OCI-LY7 (cell line): ENCODE measurements at regions not wholly inside any gene's neighbourhood (a gene's known extent, or its start where the extent isn't known, plus 50 kb on each side); places are given as distances from the start of the nearest gene placed in this dataset.

ENCODE experiments used
- EZH2phosphoT487 ChIP-seq: fragments of 200-600 bp; sonication (generic); IDR thresholded peaks from 2 replicates; pipeline ENCODE4 v1.6.1; 2018; ENCODE audit warnings: low read depth, borderline replicate concordance, mild to moderate bottlenecking, mixed run types, antibody characterized with exemption, low read length, moderate library complexity, mixed read lengths
- TF ChIP-seq, protein P1 (sequence below): fragments of 200-600 bp; sonication (generic); conservative IDR thresholded peaks from 2 replicates; pipeline ENCODE4 v1.5.1; 2014; ENCODE audit warnings: mild to moderate bottlenecking, antibody characterized with exemption, low read length, moderate library complexity, mixed read lengths

DNA sequence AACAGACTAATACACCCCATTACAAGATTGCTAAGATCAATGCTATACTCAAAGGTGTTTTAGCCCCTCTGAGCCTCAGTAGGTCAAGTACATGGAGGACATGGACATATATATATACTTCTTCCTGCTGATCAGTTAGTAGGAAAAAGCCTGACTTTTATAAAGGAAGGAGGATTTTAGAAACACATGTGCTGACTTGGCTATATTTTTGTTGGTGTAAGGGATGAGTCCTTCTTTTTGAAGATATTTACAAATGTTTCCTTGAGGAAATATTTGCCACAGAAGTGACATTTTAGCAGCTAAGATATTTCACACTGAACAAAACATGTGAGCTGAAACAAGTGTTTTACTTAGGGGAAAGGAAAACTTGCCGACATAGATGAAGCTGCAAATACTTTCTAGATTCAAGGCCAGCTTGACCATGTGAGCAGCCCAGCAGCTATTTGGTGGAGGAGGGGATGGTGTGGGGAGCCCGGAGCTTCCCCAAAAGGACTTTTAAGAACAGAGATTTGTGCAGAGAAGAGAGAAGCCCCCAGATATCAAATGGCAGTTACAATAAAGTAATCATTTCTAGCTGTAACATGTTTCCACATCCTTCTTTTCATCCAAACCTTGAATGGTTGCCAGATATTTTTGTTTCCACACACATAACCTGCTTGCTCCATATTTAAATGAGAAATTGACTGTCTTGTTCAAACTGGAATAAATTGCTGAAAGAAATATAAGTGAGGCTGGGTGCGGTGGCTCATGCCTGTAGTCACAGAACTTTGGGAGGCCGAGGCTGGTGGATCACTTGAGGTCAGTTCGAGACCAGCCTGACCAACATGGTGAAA lies 111.7 kb upstream of the NR2F2 start:
- TF ChIP-seq, protein P1, sequence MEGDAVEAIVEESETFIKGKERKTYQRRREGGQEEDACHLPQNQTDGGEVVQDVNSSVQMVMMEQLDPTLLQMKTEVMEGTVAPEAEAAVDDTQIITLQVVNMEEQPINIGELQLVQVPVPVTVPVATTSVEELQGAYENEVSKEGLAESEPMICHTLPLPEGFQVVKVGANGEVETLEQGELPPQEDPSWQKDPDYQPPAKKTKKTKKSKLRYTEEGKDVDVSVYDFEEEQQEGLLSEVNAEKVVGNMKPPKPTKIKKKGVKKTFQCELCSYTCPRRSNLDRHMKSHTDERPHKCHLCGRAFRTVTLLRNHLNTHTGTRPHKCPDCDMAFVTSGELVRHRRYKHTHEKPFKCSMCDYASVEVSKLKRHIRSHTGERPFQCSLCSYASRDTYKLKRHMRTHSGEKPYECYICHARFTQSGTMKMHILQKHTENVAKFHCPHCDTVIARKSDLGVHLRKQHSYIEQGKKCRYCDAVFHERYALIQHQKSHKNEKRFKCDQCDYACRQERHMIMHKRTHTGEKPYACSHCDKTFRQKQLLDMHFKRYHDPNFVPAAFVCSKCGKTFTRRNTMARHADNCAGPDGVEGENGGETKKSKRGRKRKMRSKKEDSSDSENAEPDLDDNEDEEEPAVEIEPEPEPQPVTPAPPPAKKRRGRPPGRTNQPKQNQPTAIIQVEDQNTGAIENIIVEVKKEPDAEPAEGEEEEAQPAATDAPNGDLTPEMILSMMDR: no peak
- TF ChIP-seq EZH2phosphoT487: no peak
